Endothelial cell of umbilical vein (primary cell): ENCODE measurements at regions not wholly inside any gene's neighbourhood (a gene's known extent, or its start where the extent isn't known, plus 50 kb on each side); places are given as distances from the start of the nearest gene placed in this dataset.

Experiments
- BruUV-seq: library from RNA; stranded (reverse); fragments of 400-500 nt; replicated peaks from 2 replicates; lab custom pipeline; 2021; lab: Mats Ljungman, UMichigan
- CTCF ChIA-PET: fragments of 300-600, 350-600 bp; sonication (Branson Sonifier 250); formaldehyde crosslinking; loops from one replicate; lab custom pipeline; 2021; ENCODE audit warnings: antibody characterized with exemption, inconsistent platforms; lab: Charles Lee
- POLR2A ChIA-PET: fragments of 300-600, 350-600 bp; sonication (Branson Sonifier 250); formaldehyde crosslinking; loops from one replicate; lab custom pipeline; 2021; ENCODE audit warnings: antibody characterized with exemption, inconsistent platforms; lab: Charles Lee
- DNase-seq: peaks from one replicate; pipeline ENCODE4 v3.0.0-alpha.2; 2011; ENCODE audit warnings: low read depth, low spot score
- FAIRE-seq: peaks from 2 replicates; lab custom pipeline; 2011; peaks lifted over from hg19 to GRCh38; lab: Jason Lieb, UNC
- H2AFZ ChIP-seq: 2 replicates; pipeline ENCODE4 v1.6.0; 2012; ENCODE audit warnings: low read depth, low read length, control low read depth, inconsistent platforms
- H3K27ac ChIP-seq: 2 replicates; pipeline ENCODE4 v1.5.1; 2011; ENCODE audit warnings: low read depth, mild to moderate bottlenecking, control low read depth, low read length, moderate library complexity; ENCODE audit not compliant: insufficient read depth
- H3K27me3 ChIP-seq, 2 experiments: 2 replicates each; pipeline versions ENCODE4 v1.6.0 to v1.6.1; 2011; ENCODE audit warnings: low read length in 2 of 2, mixed read lengths in 1 of 2; ENCODE audit not compliant: control insufficient read depth in 2 of 2, insufficient read depth in 2 of 2
- H3K36me3 ChIP-seq, 2 experiments: 2 replicates in 1 of 2; 3 replicates in 1 of 2; pipeline ENCODE4 v1.5.1; 2011; ENCODE audit warnings: low read length in 2 of 2, mild to moderate bottlenecking in 1 of 2, moderate library complexity in 1 of 2; ENCODE audit not compliant: control insufficient read depth in 2 of 2, insufficient read depth in 2 of 2; ENCODE audit errors: extremely low read depth in 1 of 2
- H3K4me1 ChIP-seq: 3 replicates; pipeline ENCODE4 v1.5.1; 2011; ENCODE audit warnings: mild to moderate bottlenecking, low read length; ENCODE audit not compliant: control insufficient read depth, insufficient read depth; ENCODE audit errors: extremely low read depth
- H3K4me2 ChIP-seq: 2 replicates; pipeline ENCODE4 v1.6.1; 2011; ENCODE audit warnings: low read length, control low read depth, mixed read lengths; ENCODE audit not compliant: insufficient read depth
- H3K4me3 ChIP-seq, 3 experiments: fragments of 200-600 bp in 1 of 3; sonication (generic), shearing (Covaris generic) in 1 of 3; replicated peaks in 1 of 3; 2 replicates each; pipeline ENCODE4 v1.5.1; 2011 to 2016; ENCODE audit warnings: control low read depth in 3 of 3, low read length in 3 of 3, mild to moderate bottlenecking in 2 of 3, inconsistent platforms in 1 of 3, low read depth in 1 of 3, moderate library complexity in 1 of 3; ENCODE audit not compliant: insufficient read depth in 1 of 3
- H3K79me2 ChIP-seq: 2 replicates; pipeline ENCODE4 v1.6.0; 2012; ENCODE audit warnings: low read length, inconsistent platforms; ENCODE audit not compliant: control insufficient read depth, insufficient read depth
- H3K9ac ChIP-seq: replicated peaks from 2 replicates; pipeline ENCODE3; 2011; ENCODE audit warnings: low read length, control low read depth; ENCODE audit not compliant: insufficient read depth; ENCODE audit errors: extremely low read depth
- H3K9me1 ChIP-seq: replicated peaks from 3 replicates; pipeline ENCODE4 v1.6.0; 2011; ENCODE audit warnings: mild to moderate bottlenecking, low read length; ENCODE audit not compliant: control insufficient read depth, insufficient read depth; ENCODE audit errors: extremely low read depth
- H3K9me3 ChIP-seq: replicated peaks from 2 replicates; pipeline ENCODE4 v1.5.1; 2012; ENCODE audit warnings: low read length, inconsistent platforms; ENCODE audit not compliant: control insufficient read depth, insufficient read depth
- H4K20me1 ChIP-seq: replicated peaks from 2 replicates; pipeline ENCODE3; 2011; ENCODE audit warnings: mild to moderate bottlenecking, low read length; ENCODE audit not compliant: control insufficient read depth, insufficient read depth; ENCODE audit errors: extremely low read depth
- EZH2 ChIP-seq: IDR thresholded peaks from 2 replicates; pipeline ENCODE4 v1.6.1; 2012; ENCODE audit warnings: borderline replicate concordance, low read depth, mild to moderate bottlenecking, moderate library complexity, low read length, inconsistent platforms; ENCODE audit not compliant: severe bottlenecking
- FOS ChIP-seq: IDR thresholded peaks from 2 replicates; pipeline ENCODE4 v1.6.1; 2011; ENCODE audit warnings: mild to moderate bottlenecking, low read length, moderate library complexity, borderline replicate concordance; ENCODE audit not compliant: insufficient read depth
- GATA2 ChIP-seq: IDR thresholded peaks from 2 replicates; pipeline ENCODE4 v1.7.0; 2011; ENCODE audit warnings: low read depth, mild to moderate bottlenecking, moderate library complexity, mixed read lengths, low read length; ENCODE audit not compliant: insufficient read length, insufficient read depth
- JUN ChIP-seq: IDR thresholded peaks from 2 replicates; pipeline ENCODE4 v1.6.1; 2011; ENCODE audit warnings: borderline replicate concordance, low read depth; ENCODE audit not compliant: insufficient read length, insufficient read depth
- MAX ChIP-seq: IDR thresholded peaks from 2 replicates; pipeline ENCODE4 v1.6.1; 2011; ENCODE audit not compliant: insufficient read depth, insufficient read length
- MYC ChIP-seq: IDR thresholded peaks from one replicate; pipeline ENCODE4 v1.6.1; 2011; ENCODE audit warnings: mild to moderate bottlenecking, low read depth, low read length
- POLR2A ChIP-seq: IDR thresholded peaks from 2 replicates; pipeline ENCODE4 v1.6.1; 2012; ENCODE audit warnings: low read depth, mild to moderate bottlenecking, control low read depth, low read length
- POLR2AphosphoS5 ChIP-seq: IDR thresholded peaks from 2 replicates; pipeline ENCODE4 v1.6.1; 2012; ENCODE audit warnings: low read depth, mild to moderate bottlenecking, control low read depth, low read length, moderate library complexity; ENCODE audit not compliant: insufficient read depth
- dilution Hi-C: fragments of 300-500 bp; cut with MboI; formaldehyde crosslinking; loops from one replicate; pipeline ENCODE4 v1.15.0; 2019; ENCODE audit warnings: low sequenced_read_pairs; ENCODE audit not compliant: extremely low pct_ligation_motif_present
- intact Hi-C: fragments of 100-400 bp; cut with micrococcal nuclease; formaldehyde crosslinking; loops from one replicate; pipeline ENCODE4 v1.10.0; 2022
- TF ChIP-seq, protein P1 (sequence below), 2 donors: IDR thresholded peaks; 1 replicate in 1 of 2; 2 replicates in 1 of 2; pipeline ENCODE4 v1.5.1; 2011; ENCODE audit warnings: low read length in 2 of 2, mild to moderate bottlenecking in 2 of 2, moderate library complexity in 2 of 2, control low read depth in 1 of 2, inconsistent platforms in 1 of 2, low read depth in 1 of 2; ENCODE audit not compliant: insufficient read depth in 1 of 2; ENCODE audit errors: extremely low read depth in 1 of 2

DNA sequence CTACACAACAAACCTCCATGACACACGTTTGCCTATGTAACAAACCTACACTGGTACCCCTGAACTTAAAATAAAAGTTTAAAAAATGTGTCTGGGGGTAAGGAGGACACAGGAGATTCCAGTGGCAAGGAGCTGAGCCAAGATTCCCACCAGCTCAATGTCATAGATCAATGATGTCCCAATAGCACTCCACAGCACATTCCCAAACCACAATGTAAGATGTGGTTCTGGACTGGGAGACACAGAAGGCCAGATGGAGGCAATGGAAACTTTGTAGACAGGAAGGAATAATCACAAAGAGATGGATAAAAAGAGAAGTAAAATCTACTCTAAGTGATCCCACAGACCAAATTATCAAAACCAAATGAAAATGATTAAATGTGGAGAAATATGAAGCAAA is 312.4 kb upstream of the SOX11 start:
- BruUV-seq = no TSS peak
- TF ChIP-seq POLR2AphosphoS5 (no peak), GATA2 (no peak), EZH2 (no peak), JUN (no peak), POLR2A (no peak), FOS (no peak), MAX (no peak), MYC (no peak)
- TF ChIP-seq, protein P1, sequence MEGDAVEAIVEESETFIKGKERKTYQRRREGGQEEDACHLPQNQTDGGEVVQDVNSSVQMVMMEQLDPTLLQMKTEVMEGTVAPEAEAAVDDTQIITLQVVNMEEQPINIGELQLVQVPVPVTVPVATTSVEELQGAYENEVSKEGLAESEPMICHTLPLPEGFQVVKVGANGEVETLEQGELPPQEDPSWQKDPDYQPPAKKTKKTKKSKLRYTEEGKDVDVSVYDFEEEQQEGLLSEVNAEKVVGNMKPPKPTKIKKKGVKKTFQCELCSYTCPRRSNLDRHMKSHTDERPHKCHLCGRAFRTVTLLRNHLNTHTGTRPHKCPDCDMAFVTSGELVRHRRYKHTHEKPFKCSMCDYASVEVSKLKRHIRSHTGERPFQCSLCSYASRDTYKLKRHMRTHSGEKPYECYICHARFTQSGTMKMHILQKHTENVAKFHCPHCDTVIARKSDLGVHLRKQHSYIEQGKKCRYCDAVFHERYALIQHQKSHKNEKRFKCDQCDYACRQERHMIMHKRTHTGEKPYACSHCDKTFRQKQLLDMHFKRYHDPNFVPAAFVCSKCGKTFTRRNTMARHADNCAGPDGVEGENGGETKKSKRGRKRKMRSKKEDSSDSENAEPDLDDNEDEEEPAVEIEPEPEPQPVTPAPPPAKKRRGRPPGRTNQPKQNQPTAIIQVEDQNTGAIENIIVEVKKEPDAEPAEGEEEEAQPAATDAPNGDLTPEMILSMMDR (IDR thresholded peaks at IDR 0.05; ENCODE audit: extremely low read depth in 1 of 2, insufficient read depth in 1 of 2, low read depth in 1 of 2, low read length in 2 of 2) = no peak
- POLR2A ChIA-PET = no interaction called here

More for the DNA sequence above, 312.4 kb upstream of the SOX11 start:
- no peaks in the 10 kb centered on the region for H3K4me1 ChIP-seq
- peaks cover 2% of the 10 kb centered on the region for H3K9me3 ChIP-seq
- H3K36me3 ChIP-seq = no peaks in the 10 kb centered on the region
- CTCF ChIA-PET = interaction anchor here (0.6 kb wide), 1 partner anchor 31 kb away, joined by 3 read pairs; no protein-coding TSS in a partner anchor
- H3K9ac ChIP-seq = no peak overlapping the region
- no peaks in the 10 kb centered on the region for H3K27me3 ChIP-seq
- FAIRE-seq (no peak), DNase-seq (no peak)
- H3K79me2 ChIP-seq = no peaks in the 10 kb centered on the region
- no peak overlapping the region for H3K4me2 ChIP-seq
- no peaks in the 10 kb centered on the region for H3K9me1 ChIP-seq
- H4K20me1 ChIP-seq = no peaks in the 10 kb centered on the region
- H2AFZ ChIP-seq = no peak overlapping the region
- H3K27ac ChIP-seq = no peak overlapping the region
- dilution Hi-C loops (no loop called here), intact Hi-C loops (no loop called here)
- no peak overlapping the region for H3K4me3 ChIP-seq
